HepG2 (cell line): ENCODE measurements at regions not wholly inside any gene's neighbourhood (a gene's known extent, or its start where the extent isn't known, plus 50 kb on each side); places are given as distances from the start of the nearest gene placed in this dataset.

ENCODE experiments used
- ATAC-seq: fragments of 200-7000 bp; cut with Tn5 transposase; 3 replicates; pipeline ENCODE4 v1.9.1; 2020; ENCODE audit warnings: mild to moderate bottlenecking, moderate library complexity
- BruUV-seq: library from RNA; stranded (reverse); fragments of 400-500 nt; replicated peaks from 2 replicates; lab custom pipeline; 2021; lab: Mats Ljungman, UMichigan
- CTCF ChIA-PET: fragments of 300-600 bp; formaldehyde crosslinking; extraction: SDS; loops from one replicate; lab custom pipeline; 2021; ENCODE audit warnings: low total read pairs, inconsistent platforms, low intra/inter-chr PET ratio; lab: Yijun Ruan, JAX
- POLR2A ChIA-PET: fragments of 350-600 bp; sonication (Branson Sonifier 250); formaldehyde crosslinking; loops from one replicate; lab custom pipeline; 2020; ENCODE audit warnings: antibody characterized with exemption, inconsistent platforms; lab: Yijun Ruan, JAX
- DNase-seq: peaks from one replicate; pipeline ENCODE4 v3.0.0-alpha.2; 2015; ENCODE audit warnings: low spot score
- FAIRE-seq: peaks from 3 replicates; lab custom pipeline; 2011; peaks lifted over from hg19 to GRCh38; lab: Jason Lieb, UNC
- H2AFZ ChIP-seq: one replicate; pipeline ENCODE4 v1.6.1; 2011; ENCODE audit warnings: low read length, inconsistent platforms
- H3K27ac ChIP-seq: fragments of 300-600 bp; 3 replicates; pipeline ENCODE4 v1.8.0; 2011; ENCODE audit warnings: mixed run types, mild to moderate bottlenecking, mixed read lengths, low read length, inconsistent platforms; ENCODE audit not compliant: insufficient read depth; ENCODE audit errors: extremely low read length
- H3K27me3 ChIP-seq, 2 experiments: fragments of 200-600 bp in 1 of 2; 2 replicates in 1 of 2; 3 replicates in 1 of 2; pipeline versions ENCODE4 v1.6.0 to v1.8.0; 2011; ENCODE audit warnings: low read length in 2 of 2, mild to moderate bottlenecking in 2 of 2, moderate library complexity in 2 of 2, inconsistent platforms in 1 of 2; ENCODE audit not compliant: insufficient read depth in 2 of 2, control insufficient read depth in 1 of 2
- H3K36me3 ChIP-seq, 2 experiments: fragments of 200-600 bp in 1 of 2; replicated peaks in 1 of 2; 2 replicates in 1 of 2; 3 replicates in 1 of 2; pipeline versions ENCODE4 v1.5.1 to v1.8.0; 2011; ENCODE audit warnings: low read length in 2 of 2, inconsistent platforms in 1 of 2; ENCODE audit not compliant: insufficient read depth in 2 of 2, control insufficient read depth in 1 of 2
- H3K4me1 ChIP-seq: 2 replicates; pipeline ENCODE4 v1.5.1; 2012; ENCODE audit warnings: low read length, inconsistent platforms; ENCODE audit not compliant: insufficient read depth
- H3K4me2 ChIP-seq: 2 replicates; pipeline ENCODE4 v1.6.0; 2011; ENCODE audit warnings: low read depth, low read length, inconsistent platforms
- H3K4me3 ChIP-seq, 3 experiments: fragments of 200-600 bp in 1 of 3; sonication (generic), shearing (Covaris generic) in 1 of 3; replicated peaks in 1 of 3; 2 replicates each; pipeline ENCODE4 v1.5.1; 2011 to 2016; ENCODE audit warnings: low read length in 3 of 3, inconsistent platforms in 2 of 3, low read depth in 2 of 3, mild to moderate bottlenecking in 2 of 3, control low read depth in 1 of 3, mixed read lengths in 1 of 3; ENCODE audit not compliant: insufficient read depth in 1 of 3
- H3K79me2 ChIP-seq: one replicate; pipeline ENCODE4 v1.6.1; 2011; ENCODE audit warnings: low read length, inconsistent platforms; ENCODE audit not compliant: insufficient read depth
- H3K9ac ChIP-seq: 2 replicates; pipeline ENCODE4 v1.6.0; 2011; ENCODE audit warnings: mild to moderate bottlenecking, low read depth, low read length, inconsistent platforms; ENCODE audit not compliant: insufficient read depth
- H3K9me3 ChIP-seq: 2 replicates; pipeline ENCODE4 v1.5.1; 2012; ENCODE audit warnings: mild to moderate bottlenecking, low read length
- H4K20me1 ChIP-seq: 2 replicates; pipeline ENCODE4 v1.6.0; 2011; ENCODE audit warnings: inconsistent platforms, mild to moderate bottlenecking, low read length, moderate library complexity; ENCODE audit not compliant: insufficient read depth
- CEBPB ChIP-seq: IDR thresholded peaks from 2 replicates; pipeline ENCODE4 v1.6.1; 2011; ENCODE audit warnings: low read depth, low read length, improper control_type of control experiment, borderline replicate concordance
- FOXM1 ChIP-seq: sonication (generic); formaldehyde crosslinking; IDR thresholded peaks from 2 replicates; pipeline ENCODE4 v1.5.0; 2020; ENCODE audit warnings: missing genetic modification reagents
- HNF4G ChIP-seq, 2 experiments: sonication (generic) in 1 of 2; formaldehyde crosslinking in 1 of 2; IDR thresholded peaks; 2 replicates each; pipeline versions ENCODE4 v1.4.0 to v1.6.1; 2011 to 2020; ENCODE audit warnings: borderline replicate concordance in 2 of 2, low read depth in 2 of 2, mild to moderate bottlenecking in 2 of 2, low read length in 1 of 2, missing genetic modification reagents in 1 of 2, moderate library complexity in 1 of 2
- MED1 ChIP-seq: sonication (generic); formaldehyde crosslinking; IDR thresholded peaks from 2 replicates; pipeline ENCODE4 v1.4.0; 2020; ENCODE audit warnings: missing genetic modification reagents
- MED13 ChIP-seq: sonication (generic); formaldehyde crosslinking; IDR thresholded peaks from 2 replicates; pipeline ENCODE4 v1.5.0; 2020; ENCODE audit warnings: missing genetic modification reagents
- POLR2AphosphoS2 ChIP-seq: IDR thresholded peaks from 2 replicates; pipeline ENCODE4 v1.6.1; 2011; ENCODE audit warnings: low read depth, low read length, improper control_type of control experiment
- RXRB ChIP-seq: IDR thresholded peaks from 2 replicates; pipeline ENCODE4 v1.6.1; 2016; ENCODE audit warnings: borderline replicate concordance, missing genetic modification reagents, missing compliant biosample characterization
- SAFB2 ChIP-seq: sonication (generic); formaldehyde crosslinking; IDR thresholded peaks from 2 replicates; pipeline ENCODE4 v1.5.1; 2020; ENCODE audit warnings: missing genetic modification reagents, low read depth, mild to moderate bottlenecking, borderline replicate concordance
- SMAD9 ChIP-seq: sonication (generic); formaldehyde crosslinking; IDR thresholded peaks from 2 replicates; pipeline ENCODE4 v1.5.1; 2020; ENCODE audit warnings: mild to moderate bottlenecking, missing genetic modification reagents
- TCF12 ChIP-seq, 2 experiments: fragments of 450-650 bp in 1 of 2; sonication (generic) in 1 of 2; formaldehyde crosslinking in 1 of 2; IDR thresholded peaks; 2 replicates each; pipeline versions ENCODE4 v1.6.1 to v1.8.0; 2017 to 2022; ENCODE audit warnings: antibody characterized with exemption in 1 of 2, mild to moderate bottlenecking in 1 of 2, missing genetic modification reagents in 1 of 2, moderate library complexity in 1 of 2
- THAP9 ChIP-seq: sonication (generic); formaldehyde crosslinking; IDR thresholded peaks from 2 replicates; pipeline ENCODE4; 2020; ENCODE audit warnings: missing genetic modification reagents, mild to moderate bottlenecking, borderline replicate concordance
- U2AF2 ChIP-seq: fragments of 200-400 bp; formaldehyde crosslinking; IDR thresholded peaks from 2 replicates; pipeline ENCODE4 v1.6.1; 2017; ENCODE audit warnings: low read depth, mild to moderate bottlenecking, low read length
- ZNF264 ChIP-seq: sonication (generic); formaldehyde crosslinking; IDR thresholded peaks from 2 replicates; pipeline ENCODE4 v1.4.0; 2020; ENCODE audit warnings: missing genetic modification reagents
- ZNF589 ChIP-seq: sonication (generic); formaldehyde crosslinking; conservative IDR thresholded peaks from 2 replicates; pipeline ENCODE4 v1.8.0; 2022; ENCODE audit warnings: mild to moderate bottlenecking, moderate library complexity, missing genetic modification reagents
- ZNF777 ChIP-seq: sonication (generic); formaldehyde crosslinking; IDR thresholded peaks from 2 replicates; pipeline ENCODE4 v1.4.0; 2020; ENCODE audit warnings: missing genetic modification reagents
- WGBS: methylation state at CpG from one replicate; pipeline ENCODE4 v1.1.6; 2017; ENCODE audit warnings: low lambda C conversion rate; 5-methylcytosine and 5-hydroxymethylcytosine counted together
- in situ Hi-C: cut with HindIII; loops from 2 replicates; pipeline ENCODE4 v1.10.0; 2017; ENCODE audit warnings: low pct_unique_long_range_greater_than_20kb; ENCODE audit not compliant: extremely low pct_ligation_motif_present
- intact Hi-C: fragments of 100-400 bp; cut with micrococcal nuclease; formaldehyde crosslinking; loops from one replicate; pipeline ENCODE4 v1.10.0; 2022; ENCODE audit not compliant: unreplicated experiment
- TF ChIP-seq, protein P1 (sequence below): sonication (generic); formaldehyde crosslinking; IDR thresholded peaks from 2 replicates; pipeline ENCODE4 v1.4.0; 2020; ENCODE audit warnings: missing genetic modification reagents
- TF ChIP-seq, protein P2 (sequence below): IDR thresholded peaks from 2 replicates; pipeline ENCODE4 v1.6.1; 2016; ENCODE audit warnings: missing biosample characterization, missing genetic modification reagents, low read depth
- TF ChIP-seq, protein P3 (sequence below): sonication (generic); formaldehyde crosslinking; IDR thresholded peaks from 2 replicates; pipeline ENCODE4 v1.5.0; 2020; ENCODE audit warnings: missing genetic modification reagents
- TF ChIP-seq, protein P4 (sequence below): sonication (generic); formaldehyde crosslinking; IDR thresholded peaks from 2 replicates; pipeline ENCODE4 v1.5.0; 2020; ENCODE audit warnings: missing genetic modification reagents

- Histone ChIP-seq H3K27ac (no peak overlapping the region), H3K36me3 (no peaks in the 10 kb centered on the region), H3K4me1 (no peaks in the 10 kb centered on the region), H3K4me2 (no peak overlapping the region), H3K9ac (no peak overlapping the region), H3K27me3 (no peaks in the 10 kb centered on the region), H3K9me3 (no peaks in the 10 kb centered on the region), H3K4me3 (no peak overlapping the region), H4K20me1 (no peaks in the 10 kb centered on the region), H2AFZ (no peak overlapping the region), H3K79me2 (no peaks in the 10 kb centered on the region)
- in situ Hi-C loops (no loop called here), intact Hi-C loops (no loop called here)
- ATAC-seq (no peak), FAIRE-seq (no peak), DNase-seq (no peak)
- CTCF ChIA-PET, result no interaction called here
- no TSS peak for BruUV-seq
- POLR2A ChIA-PET, result no interaction called here
- 0% methylated on average over 1 of the region's 1 CpG for WGBS
- no peak for TF ChIP-seq RXRB (CRISPR knock-in tag)
- TF ChIP-seq HNF4G (IDR thresholded peaks at IDR 0.05; ENCODE audit: borderline replicate concordance, low read depth, low read length), result no peak
- no peak for TF ChIP-seq HNF4G (CRISPR knock-in tag; IDR thresholded peaks at IDR 0.05; ENCODE audit: borderline replicate concordance, low read depth)
- TF ChIP-seq ZNF589 (CRISPR knock-in tag), result no peak
- TF ChIP-seq ZNF264 (CRISPR knock-in tag), result no peak
- TF ChIP-seq MED1 (CRISPR knock-in tag), result no peak
- TF ChIP-seq POLR2AphosphoS2, result no peak
- no peak for TF ChIP-seq MED13
- TF ChIP-seq SAFB2 (CRISPR knock-in tag), result no peak
- no peak for TF ChIP-seq CEBPB
- no peak for TF ChIP-seq ZNF777
- TF ChIP-seq, protein P1, sequence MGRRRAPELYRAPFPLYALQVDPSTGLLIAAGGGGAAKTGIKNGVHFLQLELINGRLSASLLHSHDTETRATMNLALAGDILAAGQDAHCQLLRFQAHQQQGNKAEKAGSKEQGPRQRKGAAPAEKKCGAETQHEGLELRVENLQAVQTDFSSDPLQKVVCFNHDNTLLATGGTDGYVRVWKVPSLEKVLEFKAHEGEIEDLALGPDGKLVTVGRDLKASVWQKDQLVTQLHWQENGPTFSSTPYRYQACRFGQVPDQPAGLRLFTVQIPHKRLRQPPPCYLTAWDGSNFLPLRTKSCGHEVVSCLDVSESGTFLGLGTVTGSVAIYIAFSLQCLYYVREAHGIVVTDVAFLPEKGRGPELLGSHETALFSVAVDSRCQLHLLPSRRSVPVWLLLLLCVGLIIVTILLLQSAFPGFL (CRISPR knock-in tag), result no peak
- TF ChIP-seq, protein P2, sequence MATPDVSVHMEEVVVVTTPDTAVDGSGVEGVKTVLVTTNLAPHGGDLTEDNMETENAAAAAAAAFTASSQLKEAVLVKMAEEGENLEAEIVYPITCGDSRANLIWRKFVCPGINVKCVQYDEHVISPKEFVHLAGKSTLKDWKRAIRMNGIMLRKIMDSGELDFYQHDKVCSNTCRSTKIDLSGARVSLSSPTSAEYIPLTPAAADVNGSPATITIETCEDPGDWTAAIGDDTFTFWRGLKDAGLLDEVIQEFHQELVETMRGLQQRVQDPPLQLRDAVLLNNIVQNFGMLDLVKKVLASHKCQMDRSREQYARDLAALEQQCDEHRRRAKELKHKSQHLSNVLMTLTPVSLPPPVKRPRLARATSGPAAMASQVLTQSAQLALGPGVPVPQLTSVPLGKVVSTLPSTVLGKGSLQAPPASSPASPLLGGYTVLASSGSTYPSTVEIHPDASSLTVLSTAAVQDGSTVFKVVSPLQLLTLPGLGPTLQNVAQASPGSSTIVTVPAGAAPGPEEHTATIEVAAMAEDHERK, result no peak
- TF ChIP-seq TCF12 (IDR thresholded peaks at IDR 0.05), result no peak
- TF ChIP-seq TCF12 (CRISPR knock-in tag; IDR thresholded peaks at IDR 0.05), result no peak
- no peak for TF ChIP-seq THAP9 (CRISPR knock-in tag)
- no peak for TF ChIP-seq FOXM1 (CRISPR knock-in tag)
- TF ChIP-seq, protein P3, sequence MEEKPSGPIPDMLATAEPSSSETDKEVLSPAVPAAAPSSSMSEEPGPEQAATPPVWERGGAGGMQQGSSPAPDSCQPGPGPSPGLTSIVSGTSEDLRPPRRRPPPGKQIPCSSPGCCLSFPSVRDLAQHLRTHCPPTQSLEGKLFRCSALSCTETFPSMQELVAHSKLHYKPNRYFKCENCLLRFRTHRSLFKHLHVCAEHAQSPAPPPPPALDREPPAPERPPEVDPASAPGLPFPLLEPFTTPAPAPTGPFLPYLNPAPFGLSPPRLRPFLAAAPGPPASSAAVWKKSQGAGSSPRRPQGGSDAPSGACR (CRISPR knock-in tag), result no peak
- TF ChIP-seq U2AF2, result no peak
- TF ChIP-seq SMAD9 (CRISPR knock-in tag), result no peak
- TF ChIP-seq, protein P4, sequence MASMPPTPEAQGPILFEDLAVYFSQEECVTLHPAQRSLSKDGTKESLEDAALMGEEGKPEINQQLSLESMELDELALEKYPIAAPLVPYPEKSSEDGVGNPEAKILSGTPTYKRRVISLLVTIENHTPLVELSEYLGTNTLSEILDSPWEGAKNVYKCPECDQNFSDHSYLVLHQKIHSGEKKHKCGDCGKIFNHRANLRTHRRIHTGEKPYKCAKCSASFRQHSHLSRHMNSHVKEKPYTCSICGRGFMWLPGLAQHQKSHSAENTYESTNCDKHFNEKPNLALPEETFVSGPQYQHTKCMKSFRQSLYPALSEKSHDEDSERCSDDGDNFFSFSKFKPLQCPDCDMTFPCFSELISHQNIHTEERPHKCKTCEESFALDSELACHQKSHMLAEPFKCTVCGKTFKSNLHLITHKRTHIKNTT, result no peak
These were observed 260.8 kb upstream of the POU2AF2 start for GRCh38 chr11:110984693-110985092.
